HCT116 (cell line): ENCODE measurements at regions not wholly inside any gene's neighbourhood (a gene's known extent, or its start where the extent isn't known, plus 50 kb on each side); places are given as distances from the start of the nearest gene placed in this dataset.

Source experiments
- ATAC-seq: fragments of 200-7000 bp; cut with Tn5 transposase; 2 replicates; pipeline ENCODE4 v1.9.1; 2020; ENCODE audit warnings: mild to moderate bottlenecking, moderate library complexity
- BruUV-seq: library from RNA; stranded (reverse); fragments of 400-500 nt; replicated peaks from 2 replicates; lab custom pipeline; 2021; lab: Mats Ljungman, UMichigan
- CTCF ChIA-PET: fragments of 300-600 bp; sonication (Branson Sonifier 250); formaldehyde crosslinking; loops from one replicate; lab custom pipeline; 2021; ENCODE audit warnings: antibody characterized with exemption; lab: Charles Lee
- POLR2A ChIA-PET: fragments of 300-600, 350-600 bp; sonication (Branson Sonifier 250); formaldehyde crosslinking; loops from one replicate; lab custom pipeline; 2021; ENCODE audit warnings: antibody characterized with exemption; lab: Charles Lee
- RAD21 ChIA-PET, 2 experiments: fragments of 300-600 bp; sonication (Branson Sonifier 250); formaldehyde crosslinking; loops; one replicate each; lab custom pipeline; 2023; ENCODE audit warnings: low total read pairs in 2 of 2; ENCODE audit not compliant: uncharacterized antibody in 2 of 2, unreplicated experiment in 2 of 2, low non-redundant PET in 1 of 2; lab: Charles Lee
- DNase-seq: peaks from one replicate; pipeline ENCODE4 v3.0.0-alpha.2; 2010; ENCODE audit warnings: low read depth, low spot score
- H2AFZ ChIP-seq: fragments of 200-600 bp; shearing (Covaris generic), sonication (generic); 2 replicates; pipeline ENCODE4 v1.6.1; 2017; ENCODE audit warnings: low read depth, mixed run types, mixed read lengths, antibody characterized with exemption, low read length; ENCODE audit not compliant: poor library complexity, severe bottlenecking
- H3K27ac ChIP-seq: 2 replicates; pipeline ENCODE4 v1.5.1; 2012; ENCODE audit warnings: low read depth, low read length
- H3K27me3 ChIP-seq: fragments of 200-600 bp; sonication (generic); 2 replicates; pipeline ENCODE4 v1.6.1; 2016; ENCODE audit warnings: mixed run types, low read length, mixed read lengths; ENCODE audit not compliant: insufficient read depth
- H3K36me3 ChIP-seq, 2 experiments: fragments of 200-500 bp in 1 of 2; fragments of 200-600 bp in 1 of 2; sonication (Bioruptor generic) in 1 of 2; sonication (generic) in 1 of 2; 2 replicates each; pipeline versions ENCODE4 v1.5.1 to v1.6.1; 2014 to 2016; ENCODE audit warnings: low read length in 2 of 2, inconsistent platforms in 1 of 2, mixed read lengths in 1 of 2, mixed run types in 1 of 2; ENCODE audit not compliant: insufficient read depth in 2 of 2, control insufficient read depth in 1 of 2
- H3K4me1 ChIP-seq, 2 experiments: fragments of 200-600 bp in 1 of 2; sonication (generic) in 1 of 2; 2 replicates each; pipeline versions ENCODE4 v1.5.1 to v1.6.1; 2012 to 2017; ENCODE audit warnings: low read length in 2 of 2, inconsistent platforms in 1 of 2, mild to moderate bottlenecking in 1 of 2, mixed read lengths in 1 of 2, mixed run types in 1 of 2, moderate library complexity in 1 of 2; ENCODE audit not compliant: insufficient read depth in 2 of 2, control insufficient read depth in 1 of 2
- H3K4me2 ChIP-seq: fragments of 200-600 bp; sonication (generic); 2 replicates; pipeline ENCODE4 v1.6.1; 2017; ENCODE audit warnings: mixed run types, low read length, mixed read lengths
- H3K4me3 ChIP-seq, 2 experiments: fragments of 200-600 bp in 1 of 2; sonication (generic) in 1 of 2; replicated peaks in 1 of 2; 2 replicates each; pipeline ENCODE4 v1.5.1; 2011 to 2016; ENCODE audit warnings: low read length in 2 of 2, control low read depth in 1 of 2, low read depth in 1 of 2, mild to moderate bottlenecking in 1 of 2, mixed read lengths in 1 of 2, mixed run types in 1 of 2
- H3K79me2 ChIP-seq: fragments of 200-600 bp; sonication (generic); 2 replicates; pipeline ENCODE4 v1.6.1; 2017; ENCODE audit warnings: mild to moderate bottlenecking, mixed run types, low read length, moderate library complexity, mixed read lengths; ENCODE audit not compliant: insufficient read depth
- H3K9ac ChIP-seq: fragments of 200-600 bp; sonication (generic); 2 replicates; pipeline ENCODE4 v1.6.1; 2016; ENCODE audit warnings: low read length, mixed read lengths
- H3K9me2 ChIP-seq: fragments of 200-600 bp; sonication (generic), shearing (Covaris generic); 2 replicates; pipeline ENCODE4 v1.6.1; 2017; ENCODE audit warnings: mixed run types, mild to moderate bottlenecking, moderate library complexity; ENCODE audit not compliant: insufficient read depth
- H3K9me3 ChIP-seq, 2 experiments: fragments of 200-500 bp in 1 of 2; fragments of 200-600 bp in 1 of 2; sonication (Bioruptor generic) in 1 of 2; sonication (generic) in 1 of 2; 2 replicates each; pipeline ENCODE4 v1.6.1; 2014 to 2017; ENCODE audit warnings: low read length in 2 of 2, mixed read lengths in 2 of 2, inconsistent platforms in 1 of 2, low read depth in 1 of 2, mild to moderate bottlenecking in 1 of 2, mixed run types in 1 of 2, moderate library complexity in 1 of 2; ENCODE audit not compliant: control insufficient read depth in 1 of 2, insufficient read depth in 1 of 2
- H4K20me1 ChIP-seq: fragments of 200-600 bp; sonication (generic), shearing (Covaris generic); 2 replicates; pipeline ENCODE4 v1.6.1; 2017; ENCODE audit warnings: mixed run types, mild to moderate bottlenecking, moderate library complexity; ENCODE audit not compliant: insufficient read depth
- CEBPB ChIP-seq: IDR thresholded peaks from 2 replicates; pipeline ENCODE4 v1.6.1; 2012; ENCODE audit warnings: low read depth
- JUND ChIP-seq: IDR thresholded peaks from 2 replicates; pipeline ENCODE4 v1.6.1; 2012
- MAX ChIP-seq: IDR thresholded peaks from 2 replicates; pipeline ENCODE4 v1.6.1; 2012
- POLR2A ChIP-seq: IDR thresholded peaks from 2 replicates; pipeline ENCODE4 v1.7.0; 2011; ENCODE audit warnings: borderline replicate concordance; ENCODE audit not compliant: insufficient read depth, insufficient read length; ENCODE audit errors: extremely low read depth
- RAD21 ChIP-seq: IDR thresholded peaks from 2 replicates; pipeline ENCODE4 v1.6.1; 2012; ENCODE audit warnings: low read depth, mild to moderate bottlenecking
- TCF7L2 ChIP-seq: IDR thresholded peaks from 2 replicates; pipeline ENCODE4 v1.7.0; 2011; ENCODE audit warnings: borderline replicate concordance, inconsistent platforms; ENCODE audit not compliant: insufficient read depth, insufficient read length; ENCODE audit errors: extremely low read depth
- YY1 ChIP-seq: IDR thresholded peaks from 2 replicates; pipeline ENCODE4 v1.6.1; 2011; ENCODE audit warnings: low read length, low read depth, moderate library complexity, mild to moderate bottlenecking; ENCODE audit not compliant: insufficient replicate concordance; ENCODE audit errors: extremely low read depth
- ZFX ChIP-seq: fragments of 450-650 bp; IDR thresholded peaks from 2 replicates; pipeline ENCODE4 v1.6.1; 2017
- ZNF274 ChIP-seq: fragments of 200-500 bp; sonication (Bioruptor generic); IDR thresholded peaks from 2 replicates; pipeline ENCODE4 v1.6.1; 2014; ENCODE audit warnings: mild to moderate bottlenecking, low read depth, low read length, inconsistent platforms
- intact Hi-C: fragments of 100-400 bp; cut with micrococcal nuclease; formaldehyde crosslinking; loops from 2 replicates; pipeline ENCODE4 v1.10.0; 2022
- TF ChIP-seq, protein P1 (sequence below): IDR thresholded peaks from 2 replicates; pipeline ENCODE4 v1.6.1; 2011; ENCODE audit warnings: mild to moderate bottlenecking, low read length, moderate library complexity; ENCODE audit not compliant: insufficient replicate concordance; ENCODE audit errors: extremely low read depth

- no peak overlapping the region for H3K9ac ChIP-seq
- H4K20me1 ChIP-seq = no peaks in the 10 kb centered on the region
- ATAC-seq (no peak), DNase-seq (no peak)
- H3K4me1 ChIP-seq = peaks cover 0 to under 1% of the 10 kb centered on the region in 2 experiments; a peak in 1 of 4 replicates
- H3K27me3 ChIP-seq = no peaks in the 10 kb centered on the region
- POLR2A ChIA-PET = no interaction called here
- CTCF ChIA-PET = interaction anchor here (1.9 kb wide), 1 partner anchor 34 kb away, joined by 4 read pairs; no protein-coding TSS in a partner anchor
- H3K27ac ChIP-seq = no peak overlapping the region
- H3K4me3 ChIP-seq = no peak overlapping the region
- intact Hi-C loops = no loop called here
- no peaks in the 10 kb centered on the region for H3K36me3 ChIP-seq
- TF ChIP-seq CEBPB (no peak), MAX (no peak), ZFX (no peak), YY1 (no peak), POLR2A (no peak), JUND (no peak), ZNF274 (no peak), RAD21 (no peak), TCF7L2 (no peak)
- TF ChIP-seq, protein P1, sequence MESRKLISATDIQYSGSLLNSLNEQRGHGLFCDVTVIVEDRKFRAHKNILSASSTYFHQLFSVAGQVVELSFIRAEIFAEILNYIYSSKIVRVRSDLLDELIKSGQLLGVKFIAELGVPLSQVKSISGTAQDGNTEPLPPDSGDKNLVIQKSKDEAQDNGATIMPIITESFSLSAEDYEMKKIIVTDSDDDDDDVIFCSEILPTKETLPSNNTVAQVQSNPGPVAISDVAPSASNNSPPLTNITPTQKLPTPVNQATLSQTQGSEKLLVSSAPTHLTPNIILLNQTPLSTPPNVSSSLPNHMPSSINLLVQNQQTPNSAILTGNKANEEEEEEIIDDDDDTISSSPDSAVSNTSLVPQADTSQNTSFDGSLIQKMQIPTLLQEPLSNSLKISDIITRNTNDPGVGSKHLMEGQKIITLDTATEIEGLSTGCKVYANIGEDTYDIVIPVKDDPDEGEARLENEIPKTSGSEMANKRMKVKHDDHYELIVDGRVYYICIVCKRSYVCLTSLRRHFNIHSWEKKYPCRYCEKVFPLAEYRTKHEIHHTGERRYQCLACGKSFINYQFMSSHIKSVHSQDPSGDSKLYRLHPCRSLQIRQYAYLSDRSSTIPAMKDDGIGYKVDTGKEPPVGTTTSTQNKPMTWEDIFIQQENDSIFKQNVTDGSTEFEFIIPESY = no peak
- TF ChIP-seq, all 23 proteins: peak for 0
- no peak overlapping the region for H2AFZ ChIP-seq
- H3K4me2 ChIP-seq = no peak overlapping the region
- RAD21 ChIA-PET = no interaction called here
- H3K9me2 ChIP-seq = no peaks in the 10 kb centered on the region
- H3K79me2 ChIP-seq = no peaks in the 10 kb centered on the region
- no TSS peak for BruUV-seq
- no peaks in the 10 kb centered on the region for H3K9me3 ChIP-seq
Measured at GRCh38 chr3:107455621-107456020, 67.1 kb upstream of the BBX start.
